NCI-H1694 treated with DMSO at 0.1 percent for 48 hours (cell line): ENCODE measurements at regions not wholly inside any gene's neighbourhood (a gene's known extent, or its start where the extent isn't known, plus 50 kb on each side); places are given as distances from the start of the nearest gene placed in this dataset.

Source experiments
- DNase-seq: peaks from one replicate; lab custom pipeline; 2025; lab: John Stamatoyannopoulos, UW

- DNase-seq = peak; percentile 57
Measured at GRCh38 chr21:17455028-17455353, 57.9 kb upstream of the CXADR start.

- DNase-seq = no peak
Measured at GRCh38 chr21:17455451-17455850, 57.4 kb upstream of the CXADR start.

DNA sequence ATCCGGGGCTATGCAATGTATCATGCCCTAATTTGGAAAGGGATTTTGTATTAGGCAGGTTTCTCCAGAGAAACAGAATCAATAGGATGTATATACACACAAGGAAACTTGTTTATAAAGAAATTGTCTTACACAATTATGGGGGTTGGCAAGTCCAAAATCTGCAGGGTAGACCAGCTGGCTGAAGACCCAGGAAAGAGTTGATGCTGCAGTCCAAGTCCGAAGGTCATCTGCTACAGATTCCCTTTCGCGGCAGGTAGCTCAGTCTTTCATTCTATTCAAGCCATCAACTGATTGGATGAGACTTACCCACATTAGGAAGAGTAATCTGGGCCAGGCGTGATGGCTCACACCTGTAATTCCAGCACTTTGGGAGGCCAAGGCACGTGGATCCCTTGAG lies 54.6 kb upstream of the CXADR start:
- no peak for DNase-seq

GRCh38 chr21:17460094-17460493 lies 52.7 kb upstream of the CXADR start:
- DNase-seq = no peak

DNA sequence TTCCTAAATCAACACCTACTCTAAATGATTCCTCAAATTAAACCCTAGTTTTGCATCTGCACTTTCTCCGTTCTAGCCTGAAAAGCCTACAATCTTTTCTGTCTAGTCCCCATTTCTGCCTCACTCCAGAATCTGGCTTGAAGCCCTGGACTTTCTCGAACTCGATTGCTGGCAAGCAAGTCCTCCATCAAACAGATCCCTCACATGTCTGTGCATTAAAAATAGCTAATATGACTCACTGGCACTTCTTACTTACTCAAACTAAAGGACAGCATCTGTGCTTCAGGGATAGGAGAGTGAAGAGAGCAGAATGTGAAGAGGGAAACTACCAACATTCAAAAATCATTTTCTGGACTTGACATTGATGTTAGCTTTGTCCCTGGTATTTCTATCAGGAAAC lies 51.8 kb upstream of the CXADR start:
- no peak for DNase-seq

DNA sequence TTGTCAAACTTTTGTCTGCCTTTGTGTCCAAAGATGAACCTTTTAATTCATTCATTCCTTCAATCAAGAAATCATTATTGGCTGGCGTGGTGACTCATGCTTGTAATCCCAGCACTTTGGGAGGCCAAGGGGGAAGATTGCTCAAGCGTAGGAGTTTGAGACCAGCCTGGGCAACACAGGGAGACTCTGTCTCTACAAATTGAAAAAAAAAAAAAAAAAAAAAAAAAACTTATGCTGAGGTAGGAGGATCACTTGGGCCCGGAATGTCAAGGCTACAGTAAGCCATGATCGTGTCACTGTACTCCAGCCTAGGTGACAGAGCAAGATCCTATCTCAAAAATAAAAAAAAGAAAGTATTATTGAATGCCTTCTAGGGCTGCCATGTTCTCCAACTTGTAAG lies 51.3 kb upstream of the CXADR start:
- no peak for DNase-seq

GRCh38 chr21:17462276-17462981 lies 50.4 kb upstream of the CXADR start:
- DNase-seq = no peak
